ENCODE measurements at regions not wholly inside any gene's neighbourhood (a gene's known extent, or its start where the extent isn't known, plus 50 kb on each side); places are given as distances from the start of the nearest gene placed in this dataset.

DNA sequence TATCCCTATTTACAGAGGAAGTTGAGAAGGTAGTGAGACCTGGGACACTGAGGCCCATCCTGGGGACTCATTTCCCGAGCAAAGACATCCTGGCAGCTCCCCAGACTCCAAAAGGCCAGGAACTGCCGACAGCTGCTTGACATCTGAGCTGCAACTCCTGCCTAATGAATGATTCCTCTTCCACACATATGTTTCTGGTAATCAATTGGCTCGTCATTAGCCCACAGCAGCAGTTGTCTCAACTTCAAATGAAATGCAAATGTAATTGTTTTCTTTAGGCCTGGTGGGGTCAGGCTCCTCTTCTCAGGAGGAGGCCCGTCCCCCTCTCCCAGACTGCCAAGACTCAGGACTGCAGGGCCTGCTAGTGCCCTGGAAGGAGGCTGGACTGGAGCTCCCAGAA lies 61.8 kb upstream of the DISP3 start:
- Histone ChIP-seq H3F3A (ENCODE audit: insufficient read depth) (no peaks in the 10 kb centered on the region), H3K9me3 (ENCODE audit: insufficient read depth, low read length) (no peaks in the 10 kb centered on the region), H4K20me1 (ENCODE audit: low read depth, low read length) (no peaks in the 10 kb centered on the region), H2AFZ (ENCODE audit: low read depth, low read length, severe bottlenecking) (no peak overlapping the region), H3K4me2 (ENCODE audit: low read depth, low read length, poor library complexity, severe bottlenecking) (no peak overlapping the region), H3K9me2 (replicated peaks; ENCODE audit: insufficient read depth, low read length) (no peaks in the 10 kb centered on the region), H3K79me2 (ENCODE audit: insufficient read depth, low read length) (no peaks in the 10 kb centered on the region), H3K4me3 (ENCODE audit: insufficient read depth, low read length, poor library complexity, severe bottlenecking) (no peak overlapping the region), H3K36me3 (ENCODE audit: low read length) (no peaks in the 10 kb centered on the region), H3K9ac (ENCODE audit: low read length) (no peak overlapping the region), H3K27me3 (ENCODE audit: low read length) (no peaks in the 10 kb centered on the region), H3K27ac (ENCODE audit: low read depth, low read length) (no peak overlapping the region)
- TF ChIP-seq EZH2phosphoT487 (conservative IDR thresholded peaks at IDR 0.05; ENCODE audit: low read length), result no peak
- TF ChIP-seq, protein P1, sequence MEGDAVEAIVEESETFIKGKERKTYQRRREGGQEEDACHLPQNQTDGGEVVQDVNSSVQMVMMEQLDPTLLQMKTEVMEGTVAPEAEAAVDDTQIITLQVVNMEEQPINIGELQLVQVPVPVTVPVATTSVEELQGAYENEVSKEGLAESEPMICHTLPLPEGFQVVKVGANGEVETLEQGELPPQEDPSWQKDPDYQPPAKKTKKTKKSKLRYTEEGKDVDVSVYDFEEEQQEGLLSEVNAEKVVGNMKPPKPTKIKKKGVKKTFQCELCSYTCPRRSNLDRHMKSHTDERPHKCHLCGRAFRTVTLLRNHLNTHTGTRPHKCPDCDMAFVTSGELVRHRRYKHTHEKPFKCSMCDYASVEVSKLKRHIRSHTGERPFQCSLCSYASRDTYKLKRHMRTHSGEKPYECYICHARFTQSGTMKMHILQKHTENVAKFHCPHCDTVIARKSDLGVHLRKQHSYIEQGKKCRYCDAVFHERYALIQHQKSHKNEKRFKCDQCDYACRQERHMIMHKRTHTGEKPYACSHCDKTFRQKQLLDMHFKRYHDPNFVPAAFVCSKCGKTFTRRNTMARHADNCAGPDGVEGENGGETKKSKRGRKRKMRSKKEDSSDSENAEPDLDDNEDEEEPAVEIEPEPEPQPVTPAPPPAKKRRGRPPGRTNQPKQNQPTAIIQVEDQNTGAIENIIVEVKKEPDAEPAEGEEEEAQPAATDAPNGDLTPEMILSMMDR (IDR thresholded peaks at IDR 0.05; ENCODE audit: insufficient read depth, low read length, poor library complexity, severe bottlenecking), result no peak

DNA sequence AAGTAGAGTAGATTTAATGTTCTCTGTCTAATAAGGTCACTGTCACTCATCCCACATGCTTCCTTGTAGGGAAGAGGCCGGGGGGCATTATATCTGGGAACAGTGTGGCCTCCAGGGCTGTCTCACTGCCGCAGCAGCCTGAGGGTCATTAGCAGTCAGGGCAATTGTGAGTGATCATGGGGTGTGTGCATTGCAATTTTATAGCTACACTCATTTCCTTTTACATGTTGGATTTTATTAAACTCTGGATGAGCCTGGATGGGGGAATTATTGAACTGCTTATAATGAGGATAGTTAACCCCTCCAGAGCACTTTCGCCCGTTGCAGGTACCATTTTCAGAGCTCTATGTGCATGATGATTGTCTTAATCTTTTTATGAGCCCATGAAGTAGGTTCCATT lies 60.9 kb upstream of the DISP3 start:
- Histone ChIP-seq H2AFZ (ENCODE audit: low read depth, low read length, severe bottlenecking) (no peak overlapping the region), H4K20me1 (ENCODE audit: low read depth, low read length) (no peaks in the 10 kb centered on the region), H3K9me2 (replicated peaks; ENCODE audit: insufficient read depth, low read length) (no peaks in the 10 kb centered on the region), H3K4me2 (ENCODE audit: low read depth, low read length, poor library complexity, severe bottlenecking) (no peak overlapping the region), H3K4me3 (ENCODE audit: insufficient read depth, low read length, poor library complexity, severe bottlenecking) (no peak overlapping the region), H3K36me3 (ENCODE audit: low read length) (no peaks in the 10 kb centered on the region), H3K79me2 (ENCODE audit: insufficient read depth, low read length) (no peaks in the 10 kb centered on the region), H3K9me3 (ENCODE audit: insufficient read depth, low read length) (no peaks in the 10 kb centered on the region), H3K27me3 (ENCODE audit: low read length) (no peaks in the 10 kb centered on the region), H3K9ac (ENCODE audit: low read length) (no peak overlapping the region), H3F3A (ENCODE audit: insufficient read depth) (no peaks in the 10 kb centered on the region), H3K27ac (ENCODE audit: low read depth, low read length) (no peak overlapping the region)
- no peak for TF ChIP-seq EZH2phosphoT487 (conservative IDR thresholded peaks at IDR 0.05; ENCODE audit: low read length)
- TF ChIP-seq, protein P1 (IDR thresholded peaks at IDR 0.05; ENCODE audit: insufficient read depth, low read length, poor library complexity, severe bottlenecking), result no peak

DNA sequence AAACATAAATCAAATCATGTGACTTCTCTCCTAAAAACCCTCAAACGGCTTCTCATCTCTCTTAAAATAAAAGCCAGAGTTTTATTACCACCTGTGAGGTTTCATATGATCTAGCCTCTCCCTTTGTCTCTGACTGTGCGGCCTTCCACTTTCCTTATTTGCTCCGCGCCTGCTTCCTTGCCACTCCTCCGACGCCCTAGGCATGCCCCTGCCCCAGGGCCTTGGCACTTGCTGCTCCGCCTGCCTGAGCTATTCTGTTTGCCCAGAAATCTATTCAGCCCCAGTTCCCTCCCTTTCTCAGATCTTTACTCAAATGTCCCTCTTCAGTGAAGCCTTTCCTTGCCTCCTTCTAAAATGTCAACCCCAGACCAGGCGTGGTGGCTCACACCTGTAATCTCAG lies 57.5 kb upstream of the DISP3 start:
- H3K9ac ChIP-seq (ENCODE audit: low read length), result no peak overlapping the region
- H3K4me2 ChIP-seq (ENCODE audit: low read depth, low read length, poor library complexity, severe bottlenecking), result no peak overlapping the region
- no peaks in the 10 kb centered on the region for H3K9me2 ChIP-seq (replicated peaks; ENCODE audit: insufficient read depth, low read length)
- no peaks in the 10 kb centered on the region for H3K36me3 ChIP-seq (ENCODE audit: low read length)
- H3F3A ChIP-seq (ENCODE audit: insufficient read depth), result no peaks in the 10 kb centered on the region
- no peaks in the 10 kb centered on the region for H3K27me3 ChIP-seq (ENCODE audit: low read length)
- H3K27ac ChIP-seq (ENCODE audit: low read depth, low read length), result no peak overlapping the region
- H4K20me1 ChIP-seq (ENCODE audit: low read depth, low read length), result no peaks in the 10 kb centered on the region
- H2AFZ ChIP-seq (ENCODE audit: low read depth, low read length, severe bottlenecking), result no peak overlapping the region
- H3K79me2 ChIP-seq (ENCODE audit: insufficient read depth, low read length), result no peaks in the 10 kb centered on the region
- H3K9me3 ChIP-seq (ENCODE audit: insufficient read depth, low read length), result no peaks in the 10 kb centered on the region
- no peak overlapping the region for H3K4me3 ChIP-seq (ENCODE audit: insufficient read depth, low read length, poor library complexity, severe bottlenecking)
- TF ChIP-seq, protein P1 (IDR thresholded peaks at IDR 0.05; ENCODE audit: insufficient read depth, low read length, poor library complexity, severe bottlenecking), result no peak
- TF ChIP-seq EZH2phosphoT487 (conservative IDR thresholded peaks at IDR 0.05; ENCODE audit: low read length), result no peak

DNA sequence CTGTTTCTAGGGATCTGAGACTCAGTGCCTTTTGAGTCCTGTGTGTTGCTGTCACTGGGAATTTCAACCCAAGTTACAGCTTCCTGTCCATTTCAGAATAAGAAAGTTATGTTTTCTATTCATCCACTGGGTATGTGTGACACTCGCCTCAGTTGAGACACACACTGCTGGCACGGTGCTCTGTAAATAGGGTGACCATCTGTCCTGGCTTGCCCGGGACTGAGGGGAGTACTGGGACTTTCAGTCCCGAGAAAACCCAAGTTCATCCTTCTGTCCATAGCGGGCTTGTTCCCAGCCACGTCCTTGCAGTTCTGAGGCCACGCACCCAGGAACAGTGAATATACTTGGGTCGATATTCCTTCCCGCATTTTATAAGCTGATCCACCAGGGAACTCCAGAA lies 56.3 kb upstream of the DISP3 start:
- Histone ChIP-seq H3K27me3 (ENCODE audit: low read length) (no peaks in the 10 kb centered on the region), H2AFZ (ENCODE audit: low read depth, low read length, severe bottlenecking) (no peak overlapping the region), H3K79me2 (ENCODE audit: insufficient read depth, low read length) (no peaks in the 10 kb centered on the region), H3K27ac (ENCODE audit: low read depth, low read length) (no peak overlapping the region), H3F3A (ENCODE audit: insufficient read depth) (no peaks in the 10 kb centered on the region), H3K9me3 (ENCODE audit: insufficient read depth, low read length) (no peaks in the 10 kb centered on the region), H3K4me3 (ENCODE audit: insufficient read depth, low read length, poor library complexity, severe bottlenecking) (no peak overlapping the region), H3K9ac (ENCODE audit: low read length) (no peak overlapping the region), H3K36me3 (ENCODE audit: low read length) (no peaks in the 10 kb centered on the region), H3K4me2 (ENCODE audit: low read depth, low read length, poor library complexity, severe bottlenecking) (no peak overlapping the region), H4K20me1 (ENCODE audit: low read depth, low read length) (no peaks in the 10 kb centered on the region), H3K9me2 (replicated peaks; ENCODE audit: insufficient read depth, low read length) (no peaks in the 10 kb centered on the region)
- TF ChIP-seq, protein P1 (IDR thresholded peaks at IDR 0.05; ENCODE audit: insufficient read depth, low read length, poor library complexity, severe bottlenecking), result no peak
- no peak for TF ChIP-seq EZH2phosphoT487 (conservative IDR thresholded peaks at IDR 0.05; ENCODE audit: low read length)
